ENCODE measurements at regions not wholly inside any gene's neighbourhood (a gene's known extent, or its start where the extent isn't known, plus 50 kb on each side); places are given as distances from the start of the nearest gene placed in this dataset.

DNA sequence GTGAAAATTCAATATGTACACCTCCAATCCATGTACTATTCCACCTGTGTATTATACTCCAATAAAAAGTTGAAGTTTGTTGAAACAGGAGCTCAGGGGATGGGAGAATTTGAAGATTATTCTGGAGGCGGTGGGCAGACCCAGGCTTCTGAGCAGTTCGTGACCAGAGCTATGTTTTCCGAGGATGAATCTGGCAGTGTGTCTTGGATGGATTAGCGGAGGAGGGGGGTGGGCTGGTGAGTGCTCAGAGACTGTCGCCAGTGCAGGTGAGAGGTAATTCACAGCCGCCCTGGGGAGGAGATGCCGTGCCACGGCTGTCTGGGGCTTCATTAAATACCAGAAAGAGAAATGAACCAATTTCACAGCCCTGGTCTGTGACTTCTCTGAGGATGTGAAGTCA, 283.0 kb upstream of the RTL1 start:
- Mint-ChIP-seq H3K9me3 (no peaks in the 10 kb centered on the region), H3K4me1 (no peaks in the 10 kb centered on the region), H3K27ac (no peak overlapping the region), H3K27me3 (peaks cover 1 to 13% (median 4%) of the 10 kb centered on the region in 5 donors), H3K36me3 (no peaks in the 10 kb centered on the region), H3K4me3 (no peak overlapping the region)
- ATAC-seq (no peak), DNase-seq (peak in 1 of 10 donors; percentile 7)
- POLR2A ChIA-PET, result no interaction called here

DNA sequence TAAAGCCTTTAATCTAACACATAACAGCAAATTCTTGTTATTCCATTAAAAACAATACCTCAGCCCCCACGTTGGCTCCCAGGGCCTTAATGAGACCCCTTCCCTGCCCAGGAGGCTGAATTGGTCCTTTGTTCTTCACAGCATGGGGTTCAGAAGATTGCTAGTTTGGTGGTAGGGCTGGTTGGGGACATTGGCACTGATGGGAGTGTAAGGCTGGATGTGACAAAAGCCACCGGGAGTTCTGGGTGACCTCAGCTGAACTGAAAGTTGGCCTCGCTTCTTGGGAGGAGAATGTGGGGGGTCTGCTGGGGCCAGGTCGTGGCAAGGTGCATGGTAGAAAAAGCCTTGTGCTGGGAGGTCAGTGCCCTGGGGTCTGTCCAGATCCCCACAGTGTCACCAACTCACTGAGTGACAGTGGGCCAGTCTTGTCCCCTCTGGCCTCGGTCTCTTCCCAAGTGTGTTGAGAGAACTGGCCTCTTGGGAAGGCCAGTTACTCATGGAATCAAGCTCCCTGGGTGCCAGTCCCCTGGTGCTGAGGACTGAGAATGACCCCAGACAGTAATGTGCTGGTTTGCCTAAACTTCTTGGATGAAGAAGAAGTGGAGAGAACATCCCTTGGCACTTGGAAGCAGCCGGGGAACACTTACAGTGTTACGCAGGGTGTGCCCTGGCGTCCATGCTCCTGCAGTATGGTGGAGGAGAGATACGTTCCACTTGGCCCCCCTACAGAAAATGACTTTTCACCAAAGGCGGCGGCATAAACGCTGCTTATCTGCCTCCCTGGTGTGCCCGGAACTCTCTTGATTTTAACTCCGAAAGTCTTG, 283.7 kb upstream of the RTL1 start:
- H3K9me3 Mint-ChIP-seq, result no peaks in the 10 kb centered on the region
- DNase-seq (peak in 1 of 10 donors; percentile 8), ATAC-seq (no peak)
- POLR2A ChIA-PET, result no interaction called here
- peaks cover 1 to 13% (median 4%) of the 10 kb centered on the region in 5 donors for H3K27me3 Mint-ChIP-seq
- H3K4me3 Mint-ChIP-seq, result no peak overlapping the region
- no peaks in the 10 kb centered on the region for H3K36me3 Mint-ChIP-seq
- H3K27ac Mint-ChIP-seq, result no peak overlapping the region
- H3K4me1 Mint-ChIP-seq, result no peaks in the 10 kb centered on the region

DNA sequence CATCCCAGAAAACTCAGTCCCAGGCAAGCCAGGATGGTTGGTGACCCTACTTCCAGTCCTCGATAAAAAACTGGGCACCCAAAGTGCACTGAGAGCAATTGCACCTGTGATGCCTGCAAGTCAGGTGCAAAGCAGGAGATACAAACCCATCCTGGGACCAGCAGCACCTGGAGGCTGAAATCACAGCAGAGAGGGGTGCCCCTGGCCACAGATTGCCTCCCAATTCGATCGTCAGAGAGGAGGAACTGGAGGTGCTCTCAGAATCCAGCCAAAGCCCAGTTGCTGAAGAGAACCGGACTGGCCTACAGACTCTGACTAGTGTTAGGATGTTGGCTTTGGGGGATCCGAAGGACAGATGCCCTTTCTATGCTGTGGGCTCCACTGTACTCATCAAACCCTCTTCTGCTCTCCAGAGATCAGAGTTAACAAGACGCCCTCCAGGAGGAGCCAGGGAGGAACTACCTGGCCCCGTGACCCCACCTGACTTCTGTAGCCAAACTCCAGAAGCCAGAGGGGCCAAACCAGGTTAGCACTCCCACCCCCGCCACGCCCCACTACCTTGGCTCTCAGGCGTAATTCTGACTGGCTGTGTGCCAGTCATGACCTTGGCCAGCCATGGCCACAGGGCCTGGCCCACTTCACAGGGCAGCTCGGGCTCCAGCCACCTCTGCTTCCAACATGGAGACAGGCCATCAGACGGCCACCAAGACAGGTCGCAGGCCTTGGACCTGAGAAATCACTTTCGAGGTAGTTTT, 284.5 kb upstream of the RTL1 start:
- no peaks in the 10 kb centered on the region for H3K9me3 Mint-ChIP-seq
- H3K4me1 Mint-ChIP-seq, result no peaks in the 10 kb centered on the region
- POLR2A ChIA-PET, result no interaction called here
- peak in 1 of 10 donors; percentile 13 for DNase-seq
- H3K36me3 Mint-ChIP-seq, result no peaks in the 10 kb centered on the region
- H3K27ac Mint-ChIP-seq, result no peak overlapping the region
- no peak overlapping the region for H3K4me3 Mint-ChIP-seq
- peaks cover 1 to 13% (median 4%) of the 10 kb centered on the region in 5 donors for H3K27me3 Mint-ChIP-seq
- no peak for ATAC-seq

DNA sequence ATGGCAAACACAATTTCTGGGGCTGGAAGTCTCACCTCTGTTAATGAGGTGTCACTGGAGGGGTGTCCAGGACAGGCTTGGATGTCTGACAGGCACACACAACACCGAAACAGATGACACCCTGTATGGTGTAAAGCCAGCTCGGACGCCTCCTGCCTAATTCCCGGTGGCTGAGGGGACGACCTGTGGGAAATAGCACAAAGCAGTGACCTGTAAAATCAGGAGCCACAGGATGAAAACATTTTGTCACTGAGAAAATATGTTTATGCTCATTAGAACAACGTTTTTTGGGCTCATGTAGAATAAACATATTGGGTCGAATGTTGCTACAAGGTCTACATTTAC, 285.0 kb upstream of the RTL1 start:
- DNase-seq, result peak in 1 of 10 donors; percentile 9
- H3K36me3 Mint-ChIP-seq, result no peaks in the 10 kb centered on the region
- H3K27me3 Mint-ChIP-seq, result peaks cover 1 to 13% (median 4%) of the 10 kb centered on the region in 5 donors
- ATAC-seq, result no peak
- H3K4me3 Mint-ChIP-seq, result no peak overlapping the region
- POLR2A ChIA-PET, result no interaction called here
- no peaks in the 10 kb centered on the region for H3K9me3 Mint-ChIP-seq
- H3K27ac Mint-ChIP-seq, result no peak overlapping the region
- no peaks in the 10 kb centered on the region for H3K4me1 Mint-ChIP-seq

DNA sequence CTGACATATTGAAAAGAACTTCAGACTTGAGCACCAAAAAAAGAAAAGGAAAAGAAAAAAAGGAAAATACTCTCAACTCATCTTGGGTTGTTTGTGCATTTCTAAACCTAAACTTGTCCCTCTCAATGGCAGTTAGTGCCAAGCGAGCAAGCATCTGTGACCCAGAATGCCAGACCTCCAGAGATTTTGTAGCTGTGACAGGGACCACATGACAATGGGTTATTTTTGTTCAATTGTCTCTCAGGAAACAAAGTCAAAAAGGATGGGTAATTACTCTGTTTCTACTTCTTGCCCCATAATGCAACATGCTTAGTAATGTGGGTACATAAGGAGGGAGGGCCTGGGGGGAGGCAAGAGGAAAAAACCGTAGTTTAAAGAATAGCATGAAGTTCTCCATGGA, 285.7 kb upstream of the RTL1 start:
- no peaks in the 10 kb centered on the region for H3K9me3 Mint-ChIP-seq
- no peak overlapping the region for H3K4me3 Mint-ChIP-seq
- ATAC-seq (no peak), DNase-seq (no peak)
- POLR2A ChIA-PET, result no interaction called here
- H3K36me3 Mint-ChIP-seq, result no peaks in the 10 kb centered on the region
- no peaks in the 10 kb centered on the region for H3K4me1 Mint-ChIP-seq
- peaks cover 1 to 13% (median 4%) of the 10 kb centered on the region in 5 donors for H3K27me3 Mint-ChIP-seq
- H3K27ac Mint-ChIP-seq, result no peak overlapping the region

DNA sequence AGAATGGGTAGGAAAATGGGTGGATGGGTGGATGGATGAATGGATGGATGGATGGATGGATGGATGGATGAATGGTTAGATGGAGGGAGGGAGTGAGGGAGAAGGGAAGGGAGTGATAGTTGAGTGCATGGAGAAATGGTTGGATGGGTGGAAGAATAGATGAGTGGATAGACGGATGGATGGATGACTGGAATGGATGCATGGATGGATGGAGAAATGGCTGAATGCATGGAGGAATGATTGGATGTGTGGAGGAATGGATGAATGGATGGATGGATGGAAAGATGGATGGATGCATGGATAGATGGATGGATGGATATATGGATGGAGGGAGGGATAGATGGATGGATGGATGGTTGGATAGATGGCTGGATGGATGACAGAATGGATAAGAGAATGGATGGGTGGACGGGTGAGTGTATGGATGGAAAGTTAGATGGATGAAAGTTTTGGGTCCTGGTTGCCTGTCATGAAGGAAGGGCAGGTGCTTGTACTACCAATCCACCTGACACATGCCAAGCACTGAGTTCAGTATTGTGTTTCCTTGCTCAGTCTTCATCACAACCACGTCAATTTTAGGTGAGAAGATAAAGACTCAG, 286.5 kb upstream of the RTL1 start:
- H3K27ac Mint-ChIP-seq, result no peak overlapping the region
- no peaks in the 10 kb centered on the region for H3K36me3 Mint-ChIP-seq
- POLR2A ChIA-PET, result no interaction called here
- H3K4me3 Mint-ChIP-seq, result no peak overlapping the region
- H3K9me3 Mint-ChIP-seq, result no peaks in the 10 kb centered on the region
- no peak for DNase-seq
- H3K4me1 Mint-ChIP-seq, result no peaks in the 10 kb centered on the region
- peaks cover 1 to 13% (median 9%) of the 10 kb centered on the region in 5 donors for H3K27me3 Mint-ChIP-seq
- no peak for ATAC-seq

DNA sequence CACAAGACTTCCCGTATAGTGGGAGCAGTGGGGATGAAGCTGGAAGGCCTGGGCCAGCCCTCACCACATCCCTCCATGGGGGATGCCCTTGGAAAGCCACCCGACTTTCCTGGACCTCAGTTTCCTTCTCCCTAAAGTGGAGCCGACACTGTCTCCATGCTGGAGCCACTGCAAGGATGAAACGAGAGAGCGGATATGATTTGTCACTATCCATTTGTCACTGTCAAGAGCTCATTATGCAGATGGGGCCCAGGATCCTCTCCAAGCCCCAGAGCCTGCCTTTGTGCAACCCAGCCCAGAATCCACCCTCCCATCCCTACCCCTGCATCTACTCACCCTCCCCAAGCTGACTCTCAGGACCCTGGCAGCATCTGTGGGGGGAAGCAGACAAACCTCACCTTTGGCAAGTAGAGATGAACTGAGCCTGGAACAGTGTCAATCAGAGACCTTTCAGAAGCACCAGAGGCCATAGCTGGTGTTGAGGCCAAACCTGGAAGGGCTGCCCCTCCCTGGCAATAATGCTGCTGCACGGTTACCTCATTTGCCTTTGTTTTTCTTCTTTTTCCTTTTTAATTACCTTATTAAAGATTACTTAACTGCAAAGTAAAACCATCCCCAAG, 287.7 kb upstream of the RTL1 start:
- POLR2A ChIA-PET, result no interaction called here
- Mint-ChIP-seq H3K27ac (no peak overlapping the region), H3K9me3 (no peaks in the 10 kb centered on the region), H3K27me3 (peaks cover 0 to 12% (median 2%) of the 10 kb centered on the region in 5 donors), H3K4me1 (no peaks in the 10 kb centered on the region), H3K36me3 (no peaks in the 10 kb centered on the region), H3K4me3 (no peak overlapping the region)
- ATAC-seq (no peak), DNase-seq (peak in 1 of 10 donors; percentile 8)

DNA sequence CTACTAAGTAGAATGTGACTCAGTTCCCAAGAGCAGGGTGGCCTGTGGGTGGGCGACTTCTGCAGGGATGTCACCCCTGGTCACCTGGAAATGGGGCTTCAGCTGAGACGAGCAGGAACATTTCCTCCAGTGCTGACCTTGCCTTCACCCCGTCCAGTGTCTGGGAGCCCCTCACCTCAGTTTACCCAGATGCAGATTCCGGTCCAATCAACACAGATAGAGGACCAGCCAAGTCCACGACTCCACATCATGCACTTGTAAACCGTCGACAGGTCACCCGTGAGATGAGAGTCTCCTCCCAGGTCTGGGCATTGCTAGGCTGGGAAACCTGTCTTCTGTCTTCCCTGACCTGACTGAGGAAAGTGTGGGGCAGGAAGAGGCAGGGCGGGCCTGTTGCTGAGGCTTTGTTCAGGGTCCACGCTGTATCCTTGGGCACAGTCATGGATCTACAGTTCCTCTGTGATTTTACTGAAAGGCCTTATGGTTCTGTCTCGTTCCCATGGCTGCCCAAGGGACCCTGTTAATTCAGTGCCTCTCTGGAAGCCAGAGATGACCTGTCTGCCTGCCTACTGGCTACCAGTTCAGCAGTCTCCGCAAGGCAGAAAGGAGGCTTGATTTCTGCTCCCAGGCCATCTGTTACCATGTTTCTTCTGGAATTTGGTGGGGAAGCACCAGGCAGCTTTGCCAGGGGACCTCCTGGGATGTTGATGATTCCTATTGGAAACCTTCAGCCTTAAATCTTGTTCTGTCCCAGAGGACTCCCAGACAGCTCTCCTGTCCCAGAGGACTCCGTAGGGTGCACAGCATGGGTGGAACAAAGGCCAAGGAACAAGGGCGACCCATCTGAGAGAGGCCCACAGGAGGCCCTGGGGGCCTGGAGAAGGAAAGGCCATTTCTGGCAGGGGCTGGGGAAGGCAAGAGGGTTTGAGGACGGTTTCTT, 288.5 kb upstream of the RTL1 start:
- DNase-seq (peak in 1 of 10 donors; percentile 12), ATAC-seq (no peak)
- POLR2A ChIA-PET, result no interaction called here
- Mint-ChIP-seq H3K27ac (no peak overlapping the region), H3K27me3 (peaks cover 0 to 9% (median 0%) of the 10 kb centered on the region in 5 donors), H3K4me1 (no peaks in the 10 kb centered on the region), H3K36me3 (no peaks in the 10 kb centered on the region), H3K4me3 (no peak overlapping the region), H3K9me3 (no peaks in the 10 kb centered on the region)

DNA sequence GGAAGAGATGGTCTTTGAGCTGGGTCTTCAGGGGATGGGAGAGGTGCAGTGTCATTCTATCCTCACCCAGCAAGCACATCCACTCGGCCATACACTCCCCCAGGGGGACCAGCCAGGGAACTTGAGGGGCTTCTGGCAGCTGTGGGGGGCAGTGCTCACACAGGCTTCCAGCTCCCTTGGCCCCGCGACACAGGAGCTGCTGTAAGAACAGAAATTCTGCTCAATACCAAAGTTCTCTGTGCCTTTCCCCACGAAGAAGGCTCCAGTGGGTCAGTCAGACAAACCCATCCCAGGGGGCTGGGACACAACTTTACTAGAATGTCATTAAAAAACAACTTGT, 289.1 kb upstream of the RTL1 start:
- no peaks in the 10 kb centered on the region for H3K9me3 Mint-ChIP-seq
- POLR2A ChIA-PET, result no interaction called here
- DNase-seq (no peak), ATAC-seq (no peak)
- no peaks in the 10 kb centered on the region for H3K36me3 Mint-ChIP-seq
- H3K27me3 Mint-ChIP-seq, result peaks cover 0 to 9% (median 0%) of the 10 kb centered on the region in 5 donors
- no peak overlapping the region for H3K27ac Mint-ChIP-seq
- no peak overlapping the region for H3K4me3 Mint-ChIP-seq
- H3K4me1 Mint-ChIP-seq, result no peaks in the 10 kb centered on the region

DNA sequence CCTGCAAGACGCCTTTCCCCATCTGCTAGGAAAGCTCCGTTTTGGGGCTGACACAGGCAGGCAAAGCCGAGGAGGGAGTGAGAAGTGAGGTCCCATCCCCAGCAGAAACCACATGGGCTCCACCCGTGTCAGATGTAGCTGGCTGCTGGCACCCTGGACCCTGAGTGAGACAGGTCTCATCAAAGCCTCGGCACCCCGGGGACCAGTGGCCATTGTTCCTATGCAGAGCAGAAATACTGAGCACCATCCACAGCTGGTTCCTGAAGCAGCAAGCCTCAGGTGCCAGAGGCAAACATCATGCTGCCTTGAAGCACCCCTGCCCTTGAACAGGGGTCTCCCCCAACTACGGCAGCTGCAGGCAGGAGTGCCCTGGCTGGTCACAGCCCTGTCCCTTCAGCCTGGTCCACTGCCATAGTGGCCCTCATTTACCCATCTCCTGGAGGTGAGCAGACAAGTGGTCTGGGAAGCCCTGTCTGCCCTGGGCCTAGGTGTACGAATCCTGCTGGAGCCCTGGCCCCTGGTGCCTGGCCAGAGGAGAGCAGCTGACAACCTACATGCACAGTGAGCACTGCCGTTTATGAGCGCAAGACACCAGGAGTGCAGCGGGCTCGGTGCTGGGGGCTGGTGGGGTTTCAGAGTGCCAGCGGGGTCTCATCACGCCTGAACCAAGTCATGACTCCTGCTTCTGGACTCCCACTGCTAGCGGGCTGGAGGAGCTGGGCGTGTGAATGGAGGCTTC, 289.8 kb upstream of the RTL1 start:
- H3K4me3 Mint-ChIP-seq, result no peak overlapping the region
- H3K36me3 Mint-ChIP-seq, result no peaks in the 10 kb centered on the region
- no peaks in the 10 kb centered on the region for H3K9me3 Mint-ChIP-seq
- H3K27me3 Mint-ChIP-seq, result peaks cover 0 to 9% (median 0%) of the 10 kb centered on the region in 5 donors
- no peaks in the 10 kb centered on the region for H3K4me1 Mint-ChIP-seq
- H3K27ac Mint-ChIP-seq, result no peak overlapping the region
- DNase-seq (peak in 1 of 10 donors; percentile 15), ATAC-seq (no peak)
- POLR2A ChIA-PET, result no interaction called here

DNA sequence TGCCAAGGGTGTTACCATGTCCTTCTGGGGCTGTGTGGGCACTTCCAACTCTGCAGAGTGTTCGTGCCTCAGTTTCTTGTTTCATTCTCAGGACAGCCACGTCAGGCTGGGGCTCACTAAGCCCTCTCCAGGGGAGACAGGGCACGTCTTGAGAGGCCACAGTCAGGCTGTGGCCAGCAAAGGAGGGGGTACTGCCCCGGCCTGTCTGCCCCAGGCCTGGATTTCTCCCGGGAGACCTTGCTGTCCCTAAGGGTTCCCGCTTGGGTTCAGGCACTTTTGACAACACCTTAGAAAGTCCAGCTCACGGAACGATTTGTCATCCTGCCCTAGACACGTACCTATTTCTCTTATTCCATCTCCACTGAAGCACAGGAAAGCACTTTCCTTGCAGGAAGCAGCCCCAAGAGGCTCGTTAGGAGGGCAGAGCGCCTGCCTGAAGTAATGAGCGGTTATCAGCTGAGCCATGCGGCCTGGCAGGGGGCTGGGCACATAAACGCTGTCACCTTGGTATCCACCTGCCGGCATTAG, 290.4 kb upstream of the RTL1 start:
- Mint-ChIP-seq H3K36me3 (no peaks in the 10 kb centered on the region), H3K4me1 (no peaks in the 10 kb centered on the region), H3K27ac (no peak overlapping the region), H3K9me3 (no peaks in the 10 kb centered on the region), H3K4me3 (no peak overlapping the region), H3K27me3 (peaks cover 0 to 9% (median 0%) of the 10 kb centered on the region in 5 donors)
- DNase-seq (peak in 1 of 10 donors; percentile 12), ATAC-seq (no peak)
- POLR2A ChIA-PET, result no interaction called here

Data from naive thymus-derived CD8-positive, alpha-beta T cell (primary cell).